HG03159 (cell line): ENCODE measurements at regions not wholly inside any gene's neighbourhood (a gene's known extent, or its start where the extent isn't known, plus 50 kb on each side); places are given as distances from the start of the nearest gene placed in this dataset.

Source experiments
- ATAC-seq: cut with Tn5 transposase; IDR thresholded peaks from one replicate; pipeline ENCODE4 v1.9.1; 2021; ENCODE audit warnings: mild to moderate bottlenecking, moderate library complexity; ENCODE audit not compliant: unreplicated experiment

GRCh38 chr7:84506151-84506550 lies 311.6 kb upstream of the SEMA3A start:
- ATAC-seq = no peak

- no peak for ATAC-seq
Observed at GRCh38 chr7:84502239-84502638, 307.6 kb upstream of the SEMA3A start.

GRCh38 chr7:84497873-84498272 lies 303.3 kb upstream of the SEMA3A start:
- ATAC-seq = no peak

GRCh38 chr7:84495128-84495527 lies 300.5 kb upstream of the SEMA3A start:
- no peak for ATAC-seq

GRCh38 chr7:84492098-84493034 lies 297.8 kb upstream of the SEMA3A start:
- ATAC-seq = no peak

- ATAC-seq = no peak
Observed at GRCh38 chr7:84490661-84491060, 296.1 kb upstream of the SEMA3A start.

- ATAC-seq = no peak
Observed at GRCh38 chr7:84484502-84485079, 290.0 kb upstream of the SEMA3A start.

GRCh38 chr7:84482476-84482875 lies 287.9 kb upstream of the SEMA3A start:
- no peak for ATAC-seq

- ATAC-seq = no peak
Observed at GRCh38 chr7:84479059-84479458, 284.5 kb upstream of the SEMA3A start.

- ATAC-seq = no peak
Observed at GRCh38 chr7:84477786-84478478, 283.3 kb upstream of the SEMA3A start.

GRCh38 chr7:84474436-84474835 lies 279.8 kb upstream of the SEMA3A start:
- ATAC-seq = no peak

GRCh38 chr7:84471576-84471975 lies 277.0 kb upstream of the SEMA3A start:
- ATAC-seq = no peak

- no peak for ATAC-seq
Observed at GRCh38 chr7:84469034-84469433, 274.4 kb upstream of the SEMA3A start.

GRCh38 chr7:84462259-84462658 lies 267.7 kb upstream of the SEMA3A start:
- ATAC-seq = no peak

- ATAC-seq = no peak
Observed at GRCh38 chr7:84461093-84461492, 266.5 kb upstream of the SEMA3A start.

- no peak for ATAC-seq
Observed at GRCh38 chr7:84455788-84456187, 261.2 kb upstream of the SEMA3A start.

GRCh38 chr7:84454174-84454959 lies 259.8 kb upstream of the SEMA3A start:
- ATAC-seq = no peak

GRCh38 chr7:84452618-84453017 lies 258.0 kb upstream of the SEMA3A start:
- ATAC-seq = no peak

GRCh38 chr7:84450772-84451171 lies 256.2 kb upstream of the SEMA3A start:
- no peak for ATAC-seq

- no peak for ATAC-seq
Observed at GRCh38 chr7:84447636-84448293, 253.2 kb upstream of the SEMA3A start.
